A673 (cell line): ENCODE measurements at regions not wholly inside any gene's neighbourhood (a gene's known extent, or its start where the extent isn't known, plus 50 kb on each side); places are given as distances from the start of the nearest gene placed in this dataset.

ENCODE experiments used
- BruUV-seq: library from RNA; stranded (reverse); fragments of 400-500 nt; replicated peaks from 2 replicates; lab custom pipeline; 2021; lab: Mats Ljungman, UMichigan
- CTCF ChIA-PET: fragments of 300-600 bp; sonication (Branson Sonifier 250); formaldehyde crosslinking; loops from one replicate; lab custom pipeline; 2022; ENCODE audit warnings: antibody characterized with exemption; lab: Charles Lee
- POLR2A ChIA-PET: fragments of 300-600 bp; sonication (Branson Sonifier 250); formaldehyde crosslinking; loops from one replicate; lab custom pipeline; 2022; ENCODE audit warnings: antibody characterized with exemption; ENCODE audit not compliant: low non-redundant PET; lab: Charles Lee
- DNase-seq: peaks from one replicate; pipeline ENCODE4 v3.0.0-alpha.2; 2015; ENCODE audit warnings: low spot score
- H3K27ac ChIP-seq: fragments of 200-600 bp; sonication (generic); 2 replicates; pipeline ENCODE4 v1.5.1; 2016; ENCODE audit warnings: mixed run types, low read depth, mild to moderate bottlenecking, mixed read lengths, antibody characterized with exemption, low read length; ENCODE audit not compliant: poor library complexity, severe bottlenecking
- H3K27me3 ChIP-seq: fragments of 200-600 bp; sonication (generic); replicated peaks from 2 replicates; pipeline ENCODE4 v1.6.1; 2017; ENCODE audit warnings: mixed run types, low read depth, mild to moderate bottlenecking, mixed read lengths, antibody characterized with exemption, low read length; ENCODE audit not compliant: insufficient read depth, poor library complexity
- H3K36me3 ChIP-seq: fragments of 200-600 bp; sonication (generic); 2 replicates; pipeline ENCODE4 v1.6.1; 2016; ENCODE audit warnings: mixed run types, mild to moderate bottlenecking, mixed read lengths, antibody characterized with exemption, low read length; ENCODE audit not compliant: insufficient read depth, poor library complexity, severe bottlenecking
- H3K4me1 ChIP-seq: fragments of 200-600 bp; sonication (generic); 2 replicates; pipeline ENCODE4 v1.6.1; 2017; ENCODE audit warnings: mixed run types, mild to moderate bottlenecking, mixed read lengths, antibody characterized with exemption, low read length; ENCODE audit not compliant: insufficient read depth, poor library complexity, severe bottlenecking
- H3K4me3 ChIP-seq: fragments of 200-600 bp; sonication (generic); 2 replicates; pipeline ENCODE4 v1.5.1; 2016; ENCODE audit warnings: low read depth, mixed run types, mild to moderate bottlenecking, mixed read lengths, low read length; ENCODE audit not compliant: poor library complexity, severe bottlenecking
- H3K9me3 ChIP-seq: fragments of 200-600 bp; sonication (generic); 2 replicates; pipeline ENCODE4 v1.6.1; 2016; ENCODE audit warnings: mixed run types, low read depth, mild to moderate bottlenecking, mixed read lengths, antibody characterized with exemption, low read length; ENCODE audit not compliant: poor library complexity, severe bottlenecking
- EZH2 ChIP-seq: fragments of 200-600 bp; sonication (generic); IDR thresholded peaks from 2 replicates; pipeline ENCODE4 v1.6.1; 2017; ENCODE audit warnings: borderline replicate concordance, low read depth, mild to moderate bottlenecking, mixed read lengths, antibody characterized with exemption, low read length; ENCODE audit not compliant: poor library complexity, severe bottlenecking
- intact Hi-C: fragments of 100-400 bp; cut with micrococcal nuclease; formaldehyde crosslinking; loops from one replicate; pipeline ENCODE4 v1.10.0; 2022; ENCODE audit not compliant: unreplicated experiment
- TF ChIP-seq, protein P1 (sequence below): fragments of 300-800, 200-600 bp; sonication (generic); conservative IDR thresholded peaks from 2 replicates; pipeline ENCODE4 v1.5.1; 2017; ENCODE audit warnings: low read depth, mild to moderate bottlenecking, antibody characterized with exemption, low read length, moderate library complexity, mixed read lengths

DNA sequence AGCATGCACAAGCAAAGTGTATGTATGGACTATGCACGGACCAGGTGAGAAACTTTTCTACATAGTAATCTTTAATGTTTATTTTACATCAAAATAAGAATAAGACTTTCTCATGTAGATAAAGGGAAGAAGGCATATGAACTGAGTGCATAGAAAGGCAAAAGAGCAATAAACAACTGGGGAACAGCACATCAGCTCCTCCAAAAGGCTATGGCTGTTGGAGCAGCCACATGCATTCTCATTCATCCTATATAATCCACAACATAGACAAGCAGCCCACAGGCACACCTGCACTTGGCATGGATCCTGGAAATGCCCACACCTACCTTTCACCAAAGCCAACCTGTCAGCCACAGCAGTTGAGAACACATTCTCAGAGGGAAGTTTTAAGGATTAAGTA lies 586.9 kb upstream of the INTU start:
- no peak overlapping the region for H3K27ac ChIP-seq
- no peaks in the 10 kb centered on the region for H3K27me3 ChIP-seq
- H3K9me3 ChIP-seq, result no peaks in the 10 kb centered on the region
- TF ChIP-seq, protein P1, sequence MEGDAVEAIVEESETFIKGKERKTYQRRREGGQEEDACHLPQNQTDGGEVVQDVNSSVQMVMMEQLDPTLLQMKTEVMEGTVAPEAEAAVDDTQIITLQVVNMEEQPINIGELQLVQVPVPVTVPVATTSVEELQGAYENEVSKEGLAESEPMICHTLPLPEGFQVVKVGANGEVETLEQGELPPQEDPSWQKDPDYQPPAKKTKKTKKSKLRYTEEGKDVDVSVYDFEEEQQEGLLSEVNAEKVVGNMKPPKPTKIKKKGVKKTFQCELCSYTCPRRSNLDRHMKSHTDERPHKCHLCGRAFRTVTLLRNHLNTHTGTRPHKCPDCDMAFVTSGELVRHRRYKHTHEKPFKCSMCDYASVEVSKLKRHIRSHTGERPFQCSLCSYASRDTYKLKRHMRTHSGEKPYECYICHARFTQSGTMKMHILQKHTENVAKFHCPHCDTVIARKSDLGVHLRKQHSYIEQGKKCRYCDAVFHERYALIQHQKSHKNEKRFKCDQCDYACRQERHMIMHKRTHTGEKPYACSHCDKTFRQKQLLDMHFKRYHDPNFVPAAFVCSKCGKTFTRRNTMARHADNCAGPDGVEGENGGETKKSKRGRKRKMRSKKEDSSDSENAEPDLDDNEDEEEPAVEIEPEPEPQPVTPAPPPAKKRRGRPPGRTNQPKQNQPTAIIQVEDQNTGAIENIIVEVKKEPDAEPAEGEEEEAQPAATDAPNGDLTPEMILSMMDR, result no peak
- no peak for TF ChIP-seq EZH2
- H3K4me3 ChIP-seq, result no peak overlapping the region
- no peaks in the 10 kb centered on the region for H3K36me3 ChIP-seq
- intact Hi-C loops, result no loop called here
- POLR2A ChIA-PET, result interaction anchor here (0.6 kb wide), 1 partner anchor 1218 kb away, joined by 4 read pairs; no protein-coding TSS in a partner anchor
- peaks cover 14% of the 10 kb centered on the region for H3K4me1 ChIP-seq
- DNase-seq, result peak; percentile 17
- BruUV-seq, result no TSS peak
- CTCF ChIA-PET, result no interaction called here

DNA sequence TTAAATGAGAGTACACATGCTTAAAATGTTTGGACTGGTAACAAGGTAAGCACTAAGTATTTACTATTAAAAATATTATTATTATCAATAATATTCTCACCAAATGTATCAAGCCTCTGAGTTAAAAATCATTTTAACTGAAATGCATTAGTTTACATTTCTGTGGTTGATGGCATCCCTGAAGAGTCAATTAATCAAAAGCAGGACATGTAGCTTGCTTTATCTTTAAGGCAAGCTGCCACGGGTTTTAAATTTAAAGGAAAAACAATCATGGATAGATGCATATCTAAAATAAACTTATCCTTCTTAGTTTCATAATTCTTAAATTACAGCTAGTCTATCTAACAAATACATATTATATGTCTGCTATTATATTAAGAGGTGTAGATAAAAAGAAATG lies 584.8 kb upstream of the INTU start:
- Histone ChIP-seq H3K4me1 (peaks cover 14% of the 10 kb centered on the region), H3K36me3 (no peaks in the 10 kb centered on the region), H3K4me3 (no peak overlapping the region), H3K9me3 (no peaks in the 10 kb centered on the region), H3K27me3 (no peaks in the 10 kb centered on the region), H3K27ac (no peak overlapping the region)
- ChIA-PET POLR2A (no interaction called here), CTCF (no interaction called here)
- no peak for DNase-seq
- intact Hi-C loops, result no loop called here
- BruUV-seq, result no TSS peak
- no peak for TF ChIP-seq EZH2
- TF ChIP-seq, protein P1, result no peak

DNA sequence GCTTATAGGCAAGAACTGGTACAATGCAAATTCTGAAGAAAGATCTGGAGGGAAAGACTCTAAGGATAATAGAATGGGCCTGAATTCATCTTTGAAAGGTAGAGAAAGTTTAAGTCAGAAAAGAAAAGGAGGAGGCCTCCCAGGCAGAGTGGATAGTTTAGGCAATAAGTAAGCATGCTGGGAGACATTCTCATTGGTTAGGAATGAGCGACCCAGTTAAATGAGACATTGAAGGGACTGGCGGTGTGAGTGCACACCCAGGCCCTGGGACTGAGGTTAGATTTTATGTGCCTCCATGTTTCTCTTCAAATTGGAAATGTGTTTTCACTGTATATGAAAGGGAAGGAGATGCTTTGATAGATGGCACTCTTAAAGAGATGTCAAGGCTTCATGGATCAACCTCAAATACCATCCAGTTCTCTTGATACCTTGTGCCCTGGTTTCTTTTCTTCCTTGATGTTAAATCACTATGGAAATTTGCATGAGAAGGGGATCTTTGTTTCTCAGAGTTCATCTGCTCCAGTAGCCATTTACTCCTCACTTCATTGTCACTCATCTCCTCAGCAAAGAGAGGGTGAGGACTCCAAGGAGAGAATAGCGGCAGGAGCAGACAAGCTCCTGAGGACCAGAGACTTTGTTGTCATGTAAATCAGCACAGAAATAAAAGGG lies 584.2 kb upstream of the INTU start:
- Histone ChIP-seq H3K27ac (no peak overlapping the region), H3K27me3 (no peaks in the 10 kb centered on the region), H3K4me3 (no peak overlapping the region), H3K4me1 (peaks cover 14% of the 10 kb centered on the region), H3K36me3 (no peaks in the 10 kb centered on the region), H3K9me3 (no peaks in the 10 kb centered on the region)
- intact Hi-C loops, result no loop called here
- ChIA-PET POLR2A (no interaction called here), CTCF (no interaction called here)
- no peak for DNase-seq
- TF ChIP-seq, protein P1, result no peak
- TF ChIP-seq EZH2, result no peak
- BruUV-seq, result no TSS peak
